SU-DHL-6 (cell line): ENCODE measurements at regions not wholly inside any gene's neighbourhood (a gene's known extent, or its start where the extent isn't known, plus 50 kb on each side); places are given as distances from the start of the nearest gene placed in this dataset.

Experiments
- H2AFZ ChIP-seq: fragments of 200-600 bp; sonication (generic); 2 replicates; pipeline ENCODE4 v1.6.1; 2014; ENCODE audit warnings: low read depth, mild to moderate bottlenecking, moderate library complexity, mixed read lengths, antibody characterized with exemption, low read length; ENCODE audit not compliant: severe bottlenecking
- H3F3A ChIP-seq: fragments of 200-600 bp; shearing (Covaris generic); 2 replicates; pipeline ENCODE4 v1.6.0; 2016; ENCODE audit warnings: antibody characterized with exemption, mild to moderate bottlenecking; ENCODE audit not compliant: insufficient read depth
- H3K27ac ChIP-seq: fragments of 200-600 bp; sonication (generic); 2 replicates; pipeline ENCODE4 v1.5.1; 2016; ENCODE audit warnings: low read depth, mild to moderate bottlenecking, low read length, moderate library complexity, mixed read lengths
- H3K27me3 ChIP-seq: fragments of 200-600 bp; sonication (generic), shearing (Covaris generic); 2 replicates; pipeline ENCODE4 v1.6.0; 2014; ENCODE audit warnings: mild to moderate bottlenecking, low read length
- H3K36me3 ChIP-seq: fragments of 200-600 bp; sonication (generic); 2 replicates; pipeline ENCODE4 v1.6.1; 2014; ENCODE audit warnings: mild to moderate bottlenecking, low read length, mixed read lengths
- H3K4me2 ChIP-seq: fragments of 300-600, 200-600 bp; shearing (Covaris generic), sonication (generic); 2 replicates; pipeline ENCODE4 v1.6.0; 2014; ENCODE audit warnings: low read length, low read depth, mild to moderate bottlenecking; ENCODE audit not compliant: poor library complexity, severe bottlenecking
- H3K4me3 ChIP-seq: fragments of 200-600 bp; sonication (generic); 2 replicates; pipeline ENCODE4 v1.5.1; 2014; ENCODE audit warnings: antibody characterized with exemption, low read length, mild to moderate bottlenecking, mixed read lengths; ENCODE audit not compliant: insufficient read depth, poor library complexity, severe bottlenecking
- H3K79me2 ChIP-seq: fragments of 200-600 bp; sonication (generic); 2 replicates; pipeline ENCODE4 v1.6.1; 2014; ENCODE audit warnings: mild to moderate bottlenecking, low read length, moderate library complexity; ENCODE audit not compliant: insufficient read depth
- H3K9ac ChIP-seq: fragments of 200-600 bp; sonication (generic); 2 replicates; pipeline ENCODE4 v1.7.0; 2014; ENCODE audit warnings: mild to moderate bottlenecking, low read length
- H3K9me2 ChIP-seq: fragments of 200-600 bp; sonication (generic); replicated peaks from 2 replicates; pipeline ENCODE4 v1.6.1; 2014; ENCODE audit warnings: low read length; ENCODE audit not compliant: insufficient read depth
- H3K9me3 ChIP-seq: fragments of 200-600 bp; sonication (generic); 2 replicates; pipeline ENCODE4 v1.6.1; 2014; ENCODE audit warnings: low read length, mixed read lengths; ENCODE audit not compliant: insufficient read depth
- H4K20me1 ChIP-seq: fragments of 200-600 bp; sonication (generic); 2 replicates; pipeline ENCODE4 v1.6.1; 2014; ENCODE audit warnings: low read depth, mild to moderate bottlenecking, antibody characterized with exemption, low read length, moderate library complexity, mixed read lengths
- EZH2phosphoT487 ChIP-seq: fragments of 200-600 bp; sonication (generic), shearing (Covaris generic); conservative IDR thresholded peaks from 2 replicates; pipeline ENCODE4 v1.6.1; 2018; ENCODE audit warnings: mild to moderate bottlenecking, antibody characterized with exemption, low read length, moderate library complexity, mixed read lengths
- TF ChIP-seq, protein P1 (sequence below): fragments of 200-600 bp; sonication (generic); IDR thresholded peaks from one replicate; pipeline ENCODE4 v1.5.1; 2017; ENCODE audit warnings: antibody characterized with exemption, mild to moderate bottlenecking, low read length, moderate library complexity; ENCODE audit not compliant: insufficient read depth, poor library complexity, severe bottlenecking

DNA sequence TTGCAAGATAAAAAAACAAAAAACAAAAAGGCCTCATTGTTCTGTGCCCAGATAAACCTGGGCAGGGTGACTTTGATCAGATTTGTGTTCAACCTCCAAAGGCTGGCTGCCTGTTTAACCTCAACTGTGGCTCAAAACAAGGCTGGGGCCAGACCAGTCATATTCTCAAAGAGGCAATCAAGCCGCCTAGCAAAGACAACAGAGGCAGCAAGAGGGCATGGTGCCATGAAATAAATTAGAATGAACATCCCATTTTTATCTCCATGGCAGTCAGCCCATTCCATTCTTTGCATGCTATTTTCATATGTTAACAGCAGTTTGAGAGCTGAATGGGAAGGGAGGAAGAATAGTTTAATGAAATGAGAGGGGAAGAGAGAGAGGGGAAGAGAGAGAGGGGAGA, 1150.3 kb downstream of the TYW1 start:
- Histone ChIP-seq H3K9me2 (no peaks in the 10 kb centered on the region), H3K27me3 (no peaks in the 10 kb centered on the region), H3K9ac (no peak overlapping the region), H3K79me2 (no peaks in the 10 kb centered on the region), H3K4me2 (no peak overlapping the region), H3K4me3 (no peak overlapping the region), H3F3A (no peaks in the 10 kb centered on the region), H4K20me1 (no peaks in the 10 kb centered on the region), H3K9me3 (peaks cover 1% of the 10 kb centered on the region; the same call in 1 of the 2 replicates), H3K27ac (no peak overlapping the region), H3K36me3 (no peaks in the 10 kb centered on the region), H2AFZ (no peak overlapping the region)
- TF ChIP-seq EZH2phosphoT487, result no peak
- TF ChIP-seq, protein P1, sequence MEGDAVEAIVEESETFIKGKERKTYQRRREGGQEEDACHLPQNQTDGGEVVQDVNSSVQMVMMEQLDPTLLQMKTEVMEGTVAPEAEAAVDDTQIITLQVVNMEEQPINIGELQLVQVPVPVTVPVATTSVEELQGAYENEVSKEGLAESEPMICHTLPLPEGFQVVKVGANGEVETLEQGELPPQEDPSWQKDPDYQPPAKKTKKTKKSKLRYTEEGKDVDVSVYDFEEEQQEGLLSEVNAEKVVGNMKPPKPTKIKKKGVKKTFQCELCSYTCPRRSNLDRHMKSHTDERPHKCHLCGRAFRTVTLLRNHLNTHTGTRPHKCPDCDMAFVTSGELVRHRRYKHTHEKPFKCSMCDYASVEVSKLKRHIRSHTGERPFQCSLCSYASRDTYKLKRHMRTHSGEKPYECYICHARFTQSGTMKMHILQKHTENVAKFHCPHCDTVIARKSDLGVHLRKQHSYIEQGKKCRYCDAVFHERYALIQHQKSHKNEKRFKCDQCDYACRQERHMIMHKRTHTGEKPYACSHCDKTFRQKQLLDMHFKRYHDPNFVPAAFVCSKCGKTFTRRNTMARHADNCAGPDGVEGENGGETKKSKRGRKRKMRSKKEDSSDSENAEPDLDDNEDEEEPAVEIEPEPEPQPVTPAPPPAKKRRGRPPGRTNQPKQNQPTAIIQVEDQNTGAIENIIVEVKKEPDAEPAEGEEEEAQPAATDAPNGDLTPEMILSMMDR, result no peak

DNA sequence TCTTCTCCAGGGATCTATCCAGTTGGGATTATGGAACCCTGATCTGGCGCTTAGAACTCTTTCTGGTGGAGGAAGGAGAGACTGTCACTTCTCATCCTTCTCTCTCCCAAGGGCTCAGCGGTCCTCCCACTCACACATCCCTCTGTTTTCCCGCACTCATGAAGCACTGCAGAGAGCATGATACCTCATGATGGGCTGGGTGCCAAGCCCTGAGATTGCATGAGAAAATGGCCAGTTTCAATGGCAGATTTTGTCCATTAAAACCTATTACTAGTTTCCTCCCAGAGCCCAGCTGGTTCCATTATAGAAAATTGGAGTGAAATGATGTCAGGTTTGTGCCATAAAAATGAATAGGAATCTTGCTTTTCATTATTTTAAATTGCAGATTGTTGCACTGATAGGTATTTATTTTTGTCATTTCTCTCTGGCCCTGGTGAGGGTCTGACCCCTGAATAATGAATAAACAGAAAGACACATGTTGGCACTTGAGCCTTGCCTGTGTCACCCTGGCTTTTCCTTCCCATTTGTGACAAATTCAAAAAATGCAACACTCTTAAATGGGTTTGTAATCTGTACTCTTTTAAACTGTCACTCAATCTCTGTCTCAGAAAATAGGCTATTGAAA, 1151.1 kb downstream of the TYW1 start:
- no peaks in the 10 kb centered on the region for H3K9me2 ChIP-seq
- H4K20me1 ChIP-seq, result no peaks in the 10 kb centered on the region
- no peaks in the 10 kb centered on the region; the same call in 1 of the 2 replicates for H3K9me3 ChIP-seq
- H3K4me3 ChIP-seq, result no peak overlapping the region
- H3F3A ChIP-seq, result no peaks in the 10 kb centered on the region
- H3K79me2 ChIP-seq, result no peaks in the 10 kb centered on the region
- no peaks in the 10 kb centered on the region for H3K36me3 ChIP-seq
- H3K9ac ChIP-seq, result no peak overlapping the region
- no peaks in the 10 kb centered on the region for H3K27me3 ChIP-seq
- H3K4me2 ChIP-seq, result no peak overlapping the region
- TF ChIP-seq EZH2phosphoT487, result no peak
- TF ChIP-seq, protein P1, result no peak
- H2AFZ ChIP-seq, result no peak overlapping the region
- H3K27ac ChIP-seq, result no peak overlapping the region

DNA sequence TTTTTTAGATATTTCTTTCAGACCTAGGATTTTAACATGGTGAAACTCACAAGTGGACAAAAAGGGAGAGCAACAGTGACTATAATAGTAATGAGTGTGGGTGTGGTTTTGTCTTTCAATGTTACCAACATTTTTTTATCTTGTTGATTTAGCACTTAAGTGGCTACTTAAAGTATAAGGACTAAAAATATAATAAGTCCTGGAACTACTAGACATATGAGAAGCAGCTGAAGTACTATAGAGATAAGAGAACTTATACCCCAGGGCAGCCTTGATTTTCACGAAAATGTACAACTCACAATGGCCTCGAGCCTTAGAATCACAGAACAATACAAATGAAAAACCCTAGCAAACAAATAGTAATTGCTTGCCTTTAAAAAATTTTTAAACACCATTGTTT, 1151.8 kb downstream of the TYW1 start:
- Histone ChIP-seq H3K27me3 (no peaks in the 10 kb centered on the region), H3K4me2 (no peak overlapping the region), H2AFZ (no peak overlapping the region), H3K79me2 (no peaks in the 10 kb centered on the region), H3K9me2 (no peaks in the 10 kb centered on the region), H3K9ac (no peak overlapping the region), H4K20me1 (no peaks in the 10 kb centered on the region), H3F3A (no peaks in the 10 kb centered on the region), H3K9me3 (no peaks in the 10 kb centered on the region; the same call in 1 of the 2 replicates), H3K27ac (no peak overlapping the region), H3K4me3 (no peak overlapping the region), H3K36me3 (no peaks in the 10 kb centered on the region)
- TF ChIP-seq, protein P1, result no peak
